ENCODE measurements at regions not wholly inside any gene's neighbourhood (a gene's known extent, or its start where the extent isn't known, plus 50 kb on each side); places are given as distances from the start of the nearest gene placed in this dataset.

- no peak for DNase-seq
These were observed 265.3 kb upstream of the TBX3 start for GRCh38 chr12:114949058-114949820.

DNA sequence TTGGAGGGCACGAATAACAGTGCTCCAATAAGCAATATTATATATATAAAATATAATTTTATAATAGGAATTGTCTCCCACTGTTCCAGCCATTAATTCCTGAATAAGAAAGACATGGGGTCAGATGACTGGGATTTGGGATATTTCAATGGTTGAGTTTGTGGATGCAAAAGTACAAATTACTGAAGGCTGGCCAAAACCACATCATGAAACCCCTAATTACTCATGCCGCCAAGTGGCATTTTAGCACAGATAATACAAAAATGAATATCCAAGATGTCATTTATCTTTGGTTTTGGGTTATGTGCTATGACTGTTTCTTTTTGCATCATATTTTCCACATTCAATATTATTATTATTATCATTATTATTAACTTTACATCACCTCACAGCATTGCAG is 261.4 kb upstream of the TBX3 start:
- no peak for DNase-seq

- no peak for DNase-seq
These were observed 260.8 kb upstream of the TBX3 start for GRCh38 chr12:114944736-114945135.

- DNase-seq: no peak
These were observed 259.6 kb upstream of the TBX3 start for GRCh38 chr12:114943601-114944000.

DNA sequence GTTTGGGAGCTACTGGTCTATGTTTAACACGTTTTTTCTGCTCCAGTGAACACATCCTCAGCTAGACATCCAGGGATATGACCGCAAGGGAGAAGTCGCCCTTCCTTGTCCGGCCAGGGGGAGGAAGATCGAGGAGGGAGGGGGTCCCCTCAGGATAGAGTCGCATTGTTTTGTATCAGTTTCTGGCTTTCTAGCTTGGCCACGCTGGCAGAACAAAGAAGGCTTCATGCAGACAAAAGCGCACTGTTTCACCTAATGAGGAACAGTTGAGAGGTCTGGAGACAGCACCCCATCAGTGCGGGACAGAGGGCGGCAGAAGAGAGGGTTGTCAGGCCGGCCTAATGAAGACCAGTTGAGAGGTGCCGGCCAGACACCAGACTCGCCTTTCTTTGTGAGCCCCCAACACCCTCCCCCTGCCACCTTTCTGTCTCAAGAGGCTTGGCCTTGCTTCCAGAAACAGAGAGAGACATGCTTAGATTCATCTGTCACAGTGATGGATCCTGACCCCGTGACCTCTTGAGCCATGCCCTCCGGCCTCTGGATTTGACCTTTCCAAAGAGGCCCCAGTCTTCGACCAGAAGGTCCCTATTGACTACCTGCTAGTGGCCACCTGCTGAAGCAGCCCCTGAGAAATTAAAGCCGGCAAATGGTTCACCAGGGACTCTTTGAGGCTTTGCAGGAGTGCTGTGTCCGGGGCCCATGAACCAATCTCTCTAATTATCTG is 254.7 kb upstream of the TBX3 start:
- DNase-seq: no peak

- DNase-seq: no peak
These were observed 252.4 kb upstream of the TBX3 start for GRCh38 chr12:114936148-114937079.

DNA sequence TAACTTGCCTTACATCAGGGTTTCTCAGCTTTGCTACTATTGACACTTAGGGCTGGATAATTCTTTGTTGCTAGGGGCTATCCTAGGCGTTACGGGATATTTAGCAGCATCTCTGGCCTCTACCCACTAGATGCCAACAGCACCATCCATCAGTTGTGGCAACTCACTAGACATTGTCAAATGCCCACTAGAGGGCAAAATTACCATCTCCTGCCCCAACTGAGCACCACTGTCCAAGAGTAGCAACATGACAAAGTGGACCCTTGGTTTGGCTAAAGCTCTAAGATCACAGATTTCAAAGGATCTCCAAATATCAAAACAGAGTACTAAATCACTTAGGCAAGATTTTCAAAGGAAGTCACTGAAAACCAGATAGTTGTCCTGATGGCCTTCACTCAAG is 251.7 kb upstream of the TBX3 start:
- no peak for DNase-seq

- no peak for DNase-seq
These were observed 249.6 kb upstream of the TBX3 start for GRCh38 chr12:114933428-114934160.

DNA sequence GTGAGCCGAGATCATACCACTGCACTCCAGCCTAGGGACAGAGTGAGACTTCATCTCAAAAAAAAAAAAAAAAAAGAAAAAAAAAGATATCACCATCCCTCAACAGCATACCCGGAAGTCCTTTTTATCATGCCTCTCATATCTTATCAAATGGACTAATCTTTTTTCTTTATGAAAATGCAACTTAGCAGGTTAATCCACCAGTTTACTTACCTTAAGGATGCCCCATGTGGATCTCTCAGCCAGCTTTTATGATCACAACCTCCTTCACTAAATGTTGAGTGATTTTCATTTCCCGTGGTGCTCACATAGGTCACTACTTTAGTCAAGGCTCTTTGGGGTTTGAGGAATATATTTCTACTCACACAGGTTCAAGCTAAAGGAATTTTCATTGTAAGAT is 248.8 kb upstream of the TBX3 start:
- DNase-seq: no peak

DNA sequence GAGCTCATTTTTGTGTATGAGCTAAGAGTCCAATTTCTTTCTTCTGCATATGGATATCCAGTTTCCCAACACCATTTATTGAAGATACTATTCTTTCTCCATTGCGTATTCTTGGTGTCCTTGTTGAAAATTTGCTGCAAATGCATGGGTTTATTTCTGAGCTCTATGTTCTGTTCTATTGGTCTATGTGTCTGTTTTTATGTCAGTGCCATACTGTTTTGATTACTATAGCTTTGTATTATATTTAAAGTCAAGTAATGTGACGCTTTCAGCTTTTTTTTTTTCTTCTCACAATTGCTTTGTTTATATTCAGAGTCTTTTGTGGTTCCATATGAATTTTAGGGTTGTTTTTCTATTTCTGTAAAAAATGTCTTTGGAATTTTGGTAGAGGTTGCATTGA is 247.1 kb upstream of the TBX3 start:
- DNase-seq: no peak

GRCh38 chr12:114926341-114926740 is 242.4 kb upstream of the TBX3 start:
- no peak for DNase-seq

DNA sequence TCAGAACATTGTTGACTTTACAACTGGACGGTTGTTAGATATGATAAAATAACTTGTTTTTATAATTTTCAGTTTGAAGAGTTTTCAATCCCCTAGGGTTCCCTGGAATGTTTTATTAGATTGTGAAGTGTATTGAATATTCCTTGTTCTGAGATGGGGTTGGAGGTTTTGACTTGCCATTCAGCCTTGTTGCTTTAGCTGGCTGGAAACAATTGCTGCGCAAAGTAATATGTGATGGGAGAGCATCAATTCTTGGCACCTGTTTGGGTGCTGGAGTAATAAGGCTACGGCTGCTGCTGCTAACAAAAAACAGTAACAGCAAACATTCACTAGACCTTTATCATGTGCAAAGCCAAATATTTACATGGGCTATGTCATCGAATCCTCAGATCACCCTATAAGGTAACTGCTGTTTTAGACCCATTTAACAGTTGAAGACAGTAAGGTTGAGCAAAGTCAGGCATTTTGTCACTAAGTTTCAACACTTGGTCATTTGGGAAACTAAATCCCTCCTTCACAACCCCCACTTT is 241.0 kb upstream of the TBX3 start:
- DNase-seq: no peak

- DNase-seq: no peak
These were observed 237.8 kb upstream of the TBX3 start for GRCh38 chr12:114921781-114922180.

DNA sequence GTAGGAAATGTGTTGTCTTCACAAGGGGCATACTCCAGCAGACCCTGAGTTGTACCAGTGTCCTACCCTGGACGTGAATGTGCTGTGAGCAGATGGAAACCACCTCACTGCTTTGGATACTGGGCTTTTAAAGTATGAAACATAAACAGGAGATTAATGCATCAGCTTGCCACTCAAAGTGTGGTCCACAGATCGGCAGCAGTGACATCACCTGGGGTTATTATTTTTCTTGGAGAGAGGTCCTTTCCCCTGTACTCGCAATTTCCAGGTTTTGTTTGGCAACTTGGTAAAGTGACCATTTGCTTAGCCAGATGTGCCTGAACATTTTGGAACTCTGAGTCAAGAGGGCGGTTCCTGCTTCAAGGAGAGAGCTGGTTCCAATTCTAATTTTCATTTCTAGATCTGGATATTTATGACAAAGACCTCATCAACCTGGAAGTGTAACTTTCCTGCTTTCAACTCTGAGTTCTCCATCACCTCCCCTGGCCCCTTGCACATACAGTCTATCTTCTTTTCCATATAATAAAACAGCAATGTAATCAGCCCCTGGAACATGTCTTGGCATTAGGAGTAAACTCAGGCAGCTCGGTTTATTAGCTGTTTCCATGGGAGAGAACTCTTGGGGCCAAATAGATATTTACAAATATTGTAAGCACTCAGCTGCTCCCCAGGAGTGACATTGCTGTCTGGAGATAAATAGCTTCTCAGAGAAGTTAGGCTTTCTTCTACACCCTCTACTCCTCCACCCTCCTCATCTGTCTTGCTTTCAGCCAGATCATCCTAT is 237.0 kb upstream of the TBX3 start:
- no peak for DNase-seq

- no peak for DNase-seq
These were observed 235.5 kb upstream of the TBX3 start for GRCh38 chr12:114919479-114919878.

DNA sequence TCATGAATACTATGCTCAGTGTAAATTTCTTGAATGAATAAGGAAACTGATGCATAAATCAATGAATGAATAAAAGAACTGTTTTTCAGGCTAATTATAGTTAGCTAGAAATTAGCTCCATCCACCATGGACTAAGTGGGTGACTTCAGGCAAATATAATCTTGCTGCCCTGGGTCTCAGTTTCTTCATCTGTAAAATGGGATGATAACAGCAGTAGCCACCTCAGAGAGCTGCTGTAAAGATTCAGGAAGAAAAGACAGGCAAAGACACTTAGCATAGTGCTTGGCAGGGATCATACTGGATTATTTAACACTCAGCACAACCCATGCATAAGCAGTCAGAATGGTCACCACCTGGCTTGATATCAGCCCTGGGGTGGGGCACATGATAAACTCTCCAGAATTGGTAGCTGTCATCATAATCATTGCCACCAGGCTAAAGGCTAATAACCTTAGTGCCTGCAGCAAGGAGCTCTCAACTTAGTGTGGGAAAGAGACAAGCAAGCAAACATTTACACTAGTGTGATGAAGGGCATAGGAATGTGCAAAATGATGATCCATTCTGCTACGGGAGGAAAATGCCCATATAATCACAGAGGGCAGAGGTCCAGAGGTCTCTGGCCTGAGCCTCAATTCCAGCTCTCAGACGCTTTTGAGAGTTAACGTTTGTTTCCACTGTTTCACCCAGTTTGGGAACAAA is 234.7 kb upstream of the TBX3 start:
- no peak for DNase-seq

- no peak for DNase-seq
These were observed 234.0 kb upstream of the TBX3 start for GRCh38 chr12:114917953-114918352.

- DNase-seq: no peak
These were observed 233.3 kb upstream of the TBX3 start for GRCh38 chr12:114917307-114917706.

- no peak for DNase-seq
These were observed 232.6 kb upstream of the TBX3 start for GRCh38 chr12:114916541-114916940.

DNA sequence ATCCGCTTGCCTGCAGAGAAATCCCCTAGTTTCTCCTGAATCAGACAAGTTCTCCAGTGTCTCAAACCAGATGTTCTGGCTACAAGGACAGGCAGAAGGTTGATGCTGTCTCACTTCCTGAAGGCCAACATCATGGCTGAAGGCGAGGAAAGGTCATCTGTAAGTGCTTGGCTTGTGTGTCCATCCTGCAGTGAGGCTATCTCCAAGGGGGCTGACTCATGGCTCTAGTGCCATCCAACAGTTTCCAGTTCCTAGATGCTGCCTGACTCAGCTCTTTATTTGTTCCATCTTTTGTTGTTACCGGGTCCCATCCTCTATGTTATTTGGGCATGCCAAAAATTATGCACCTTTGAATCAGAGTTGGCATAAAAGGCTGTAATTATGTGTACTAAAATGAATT is 232.1 kb upstream of the TBX3 start:
- DNase-seq: no peak

All from activated CD4-positive, alpha-beta T cell treated with anti-CD3 and anti-CD28 coated beads, Interleukin-2, amount 50 U/mL, for 16 hours (primary cell).